HG02763 (cell line): ENCODE measurements at regions not wholly inside any gene's neighbourhood (a gene's known extent, or its start where the extent isn't known, plus 50 kb on each side); places are given as distances from the start of the nearest gene placed in this dataset.

ENCODE experiments used
- ATAC-seq: cut with Tn5 transposase; IDR thresholded peaks from one replicate; pipeline ENCODE4 v1.9.1; 2021; ENCODE audit warnings: mild to moderate bottlenecking, moderate library complexity; ENCODE audit not compliant: unreplicated experiment

DNA sequence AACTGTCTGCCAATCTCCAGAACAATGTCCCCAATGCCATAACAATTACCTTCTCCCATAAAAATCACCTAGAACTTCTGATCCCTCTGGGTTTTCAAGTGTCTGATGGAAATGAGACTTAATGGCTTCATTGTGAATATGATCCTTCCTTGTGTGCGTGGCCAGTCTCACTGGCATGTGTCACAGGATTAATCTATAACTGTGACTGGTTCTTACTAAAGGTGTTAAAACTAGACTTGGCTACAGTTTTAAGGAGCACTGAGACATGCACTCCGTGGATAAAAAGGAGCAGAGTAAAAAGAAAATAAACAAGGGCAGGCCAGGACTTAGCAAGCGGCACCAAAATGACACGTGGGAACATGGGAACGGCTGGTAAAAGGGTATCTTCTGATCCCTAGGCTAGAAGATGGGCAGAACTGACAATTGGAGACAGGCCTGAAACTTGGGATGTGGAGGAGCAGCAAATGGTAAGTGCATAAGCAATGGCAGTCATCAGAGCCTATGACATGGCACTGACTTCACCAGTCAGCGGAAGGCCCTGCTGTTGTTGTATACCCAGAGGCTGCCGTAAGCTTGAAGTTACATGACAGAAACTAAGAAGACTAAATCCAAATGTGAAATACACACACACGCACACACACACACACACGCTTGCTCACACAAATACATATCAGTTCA lies 256.6 kb upstream of the NOCT start:
- no peak for ATAC-seq

GRCh38 chr4:138758196-138758595 lies 257.4 kb upstream of the NOCT start:
- ATAC-seq: no peak

DNA sequence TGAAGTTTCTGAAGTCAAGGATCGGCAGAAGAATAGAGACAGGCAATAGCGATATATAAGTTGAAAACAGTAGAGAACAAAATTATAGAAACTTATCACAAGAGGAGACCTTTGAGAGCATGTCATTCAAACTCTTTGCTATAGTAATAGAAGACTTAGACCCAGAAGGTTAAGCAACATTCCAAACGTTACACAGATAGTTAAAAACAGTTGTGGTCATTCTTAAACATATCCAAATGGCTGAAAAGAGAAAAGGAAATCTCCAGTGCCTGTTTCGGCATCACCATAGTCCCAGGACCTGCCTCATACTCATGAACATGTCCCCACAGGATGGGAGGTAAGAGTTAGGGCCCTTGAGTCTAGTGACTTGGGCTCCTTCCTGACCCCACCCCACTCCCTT lies 258.1 kb upstream of the NOCT start:
- ATAC-seq: no peak

DNA sequence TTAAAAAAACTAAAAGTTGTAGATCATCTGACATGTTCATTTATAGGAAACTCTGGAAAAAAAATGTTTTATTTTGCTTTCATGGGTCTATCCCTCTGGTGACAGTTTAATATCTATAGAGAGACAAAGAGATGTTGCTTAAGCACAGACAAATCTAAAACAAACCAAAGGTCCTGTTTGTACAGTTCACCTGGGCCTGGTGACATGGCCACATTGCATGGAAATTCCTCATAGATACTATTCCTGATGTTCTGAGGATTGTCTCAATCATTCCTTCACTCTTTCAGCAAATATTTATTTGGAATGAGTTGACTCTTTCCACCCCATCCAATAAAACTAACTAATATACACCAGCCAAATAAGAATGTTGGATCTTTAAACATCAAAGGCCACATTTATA lies 259.1 kb upstream of the NOCT start:
- ATAC-seq: no peak

DNA sequence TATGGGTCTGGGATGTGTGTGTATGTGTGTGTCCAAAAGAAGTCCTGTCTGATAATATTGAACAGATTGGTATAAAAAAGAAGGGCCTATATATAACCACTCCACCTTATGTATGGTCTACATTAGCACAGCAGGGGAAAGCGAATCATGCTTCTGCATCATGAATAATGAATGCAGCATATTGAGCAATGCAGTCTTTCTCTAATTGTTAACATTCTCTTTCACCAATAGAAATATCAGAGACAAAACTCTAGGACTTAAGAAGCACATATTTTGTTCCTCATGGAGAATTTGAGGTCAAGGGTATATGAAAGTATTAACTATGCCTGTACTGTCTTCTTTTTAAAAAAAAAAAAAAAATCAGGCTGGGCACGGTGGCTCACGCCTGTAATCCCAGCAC lies 264.3 kb upstream of the NOCT start:
- ATAC-seq: no peak

DNA sequence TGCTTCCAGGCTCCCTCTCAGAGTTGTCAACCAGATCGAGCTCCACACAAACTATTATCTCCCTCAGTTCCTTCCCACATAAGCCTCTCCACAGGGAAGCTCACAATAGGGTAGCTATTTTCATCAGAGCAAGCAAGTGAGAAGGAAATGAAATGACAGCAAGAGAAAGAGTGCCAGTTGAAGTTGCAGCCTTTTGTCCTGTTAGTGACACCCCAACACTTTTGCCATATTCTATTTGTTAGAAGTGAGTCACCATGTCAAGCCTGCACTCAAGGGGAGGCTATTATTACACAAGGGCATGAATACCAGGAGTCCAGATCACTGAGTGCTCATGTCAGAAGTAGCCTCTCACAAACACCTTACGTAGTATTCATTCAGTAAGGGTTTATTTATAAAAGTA lies 266.3 kb upstream of the NOCT start:
- ATAC-seq: no peak

DNA sequence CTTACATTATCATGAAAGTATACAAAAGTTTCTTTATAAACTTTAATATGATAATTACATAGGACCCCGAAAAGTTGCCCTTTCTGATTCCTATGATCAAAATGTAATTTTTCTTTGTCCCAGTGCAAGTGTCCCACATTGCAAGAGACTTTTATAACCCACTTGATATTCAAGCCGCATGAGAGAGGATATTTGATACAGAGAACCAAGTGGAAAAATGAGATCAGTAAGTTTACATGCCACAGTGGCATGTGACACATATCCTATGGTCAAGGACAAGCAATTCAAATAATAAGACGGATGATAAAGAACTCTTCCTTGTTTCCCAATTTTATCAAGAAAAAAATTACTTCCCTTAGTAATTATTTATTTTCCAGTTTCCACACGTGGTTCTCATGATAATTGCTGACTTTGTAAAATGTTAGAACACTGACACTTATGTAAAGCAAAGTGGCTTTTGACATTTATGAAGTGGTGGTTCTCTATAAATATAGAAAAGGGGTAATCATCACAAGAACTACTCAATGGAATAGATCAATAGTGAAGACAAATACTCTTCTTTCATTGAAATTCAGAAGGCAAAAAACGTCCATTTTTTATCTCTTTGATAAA lies 273.7 kb upstream of the NOCT start:
- no peak for ATAC-seq

- no peak for ATAC-seq
These were observed 274.5 kb upstream of the NOCT start for GRCh38 chr4:138740816-138741745.

GRCh38 chr4:138736362-138736761 lies 279.2 kb upstream of the NOCT start:
- ATAC-seq: no peak

GRCh38 chr4:138734746-138735145 lies 280.8 kb upstream of the NOCT start:
- no peak for ATAC-seq

DNA sequence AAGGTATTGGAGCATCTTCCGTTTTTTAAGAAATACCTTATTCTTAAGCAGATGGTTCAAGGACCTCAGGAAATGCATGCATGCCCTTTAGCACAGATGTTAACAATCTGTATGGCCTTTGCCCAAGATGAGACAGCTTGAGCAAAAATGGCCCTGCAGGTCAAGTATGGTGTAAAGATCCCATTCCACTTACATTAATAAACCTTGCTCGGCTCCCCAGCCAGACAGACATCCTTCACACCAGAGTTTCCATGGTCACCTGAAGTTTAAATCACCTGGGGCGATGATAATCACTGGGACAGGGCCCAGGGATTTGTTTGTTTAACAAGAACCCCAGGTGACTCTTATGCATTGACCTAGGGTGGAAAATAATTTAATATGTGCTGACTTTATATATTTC lies 287.0 kb upstream of the NOCT start:
- no peak for ATAC-seq

GRCh38 chr4:138727731-138728130 lies 287.9 kb upstream of the NOCT start:
- no peak for ATAC-seq

DNA sequence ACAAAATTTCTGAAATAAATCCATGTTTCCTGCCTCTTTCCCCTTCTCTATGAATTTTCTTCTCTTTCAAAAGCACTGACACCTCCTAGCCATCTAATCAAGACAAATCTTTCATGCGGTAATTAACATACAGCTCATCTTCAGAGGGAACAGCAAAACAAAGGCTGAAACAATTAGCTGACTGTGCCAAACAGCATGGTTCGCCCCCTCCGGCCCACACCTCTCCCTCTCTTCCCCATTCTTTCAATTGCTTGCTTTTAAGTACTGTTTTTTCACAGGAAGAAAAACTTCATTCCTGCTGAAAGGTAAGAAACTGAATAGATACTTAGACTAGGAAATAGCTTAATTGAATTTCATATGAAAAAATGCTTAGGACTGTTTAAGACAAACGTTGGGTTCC lies 291.1 kb upstream of the NOCT start:
- ATAC-seq: no peak

GRCh38 chr4:138716559-138717335 lies 298.8 kb upstream of the NOCT start:
- ATAC-seq: no peak

DNA sequence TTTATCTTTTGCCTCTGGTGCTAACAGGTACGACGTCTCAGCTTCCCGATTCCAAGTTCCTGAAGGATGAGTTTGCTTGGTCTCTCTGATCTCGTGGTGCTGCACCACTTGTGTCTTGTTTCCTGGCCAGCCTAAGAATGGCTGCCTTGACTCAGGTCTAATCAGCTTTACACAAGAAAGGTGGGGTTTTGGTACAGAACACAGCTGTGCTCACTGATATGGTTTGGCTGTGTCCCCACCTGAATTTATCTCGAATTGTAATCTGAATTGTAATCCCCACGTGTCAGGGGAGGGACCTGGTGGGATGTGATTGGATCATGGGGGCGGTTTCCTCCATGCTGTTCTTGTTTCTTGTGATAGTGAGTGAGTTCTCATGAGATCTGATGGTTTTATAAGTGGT lies 305.3 kb upstream of the NOCT start:
- ATAC-seq: no peak

DNA sequence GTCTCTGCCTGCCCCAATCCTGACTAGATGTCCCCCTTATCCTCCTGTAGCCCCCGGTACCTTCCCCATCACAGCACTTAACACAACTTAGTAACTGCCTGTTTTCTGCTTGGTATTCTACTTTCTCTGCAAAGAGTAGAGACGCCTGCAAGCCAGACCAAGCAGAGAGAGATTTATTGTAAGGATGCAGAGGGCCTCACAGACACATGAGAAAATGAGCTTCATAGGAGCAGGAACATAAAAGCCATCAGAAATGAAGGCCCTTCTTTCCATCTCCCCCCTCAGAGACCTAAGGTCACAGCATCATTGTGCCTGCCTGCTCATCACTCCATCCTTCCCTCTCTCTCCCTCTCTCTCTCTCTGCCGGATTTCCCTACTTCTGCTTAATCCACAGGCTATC lies 305.7 kb upstream of the NOCT start:
- no peak for ATAC-seq

DNA sequence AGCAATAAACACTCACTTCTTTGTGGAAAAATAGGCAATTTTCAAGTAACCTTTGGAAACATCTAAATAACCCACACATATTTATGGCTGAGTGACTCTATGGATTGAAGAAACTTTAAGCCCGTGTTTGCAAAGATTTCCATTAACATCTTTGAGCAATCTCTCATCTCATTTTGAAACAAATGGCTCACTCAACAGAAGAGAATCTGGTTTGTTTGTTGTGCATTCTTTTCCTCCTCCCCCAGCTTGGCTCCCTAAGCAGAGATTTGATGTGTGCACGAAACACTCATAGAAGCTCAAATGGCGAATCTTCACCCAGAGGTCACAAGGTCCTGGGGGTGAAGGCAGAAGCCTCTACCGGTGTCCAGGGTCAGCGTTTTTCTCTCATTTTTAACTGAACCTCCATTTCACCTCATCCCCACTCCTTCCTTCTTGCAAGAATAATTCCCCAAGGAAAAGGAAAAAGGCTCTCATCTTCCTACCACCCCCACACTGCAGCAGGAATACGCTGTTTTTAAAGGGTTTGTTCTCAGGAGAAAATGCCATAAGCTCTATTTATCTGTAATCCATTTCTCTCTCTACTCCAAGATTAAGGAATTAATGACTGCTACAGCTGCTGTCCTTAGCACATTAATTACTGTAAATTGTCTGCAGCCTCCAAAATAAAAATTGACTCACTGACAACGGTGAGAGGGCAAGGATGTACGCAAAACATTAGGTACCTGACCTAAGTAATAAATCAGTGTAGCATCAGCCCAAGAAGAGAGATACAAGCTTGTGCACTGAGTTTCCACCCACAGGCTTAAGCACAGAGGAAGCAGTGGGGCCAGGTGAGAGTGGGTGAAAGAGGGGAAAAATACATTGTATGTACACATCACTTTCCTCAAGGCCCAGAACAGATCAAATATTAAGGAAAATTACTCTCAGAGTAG lies 307.6 kb upstream of the NOCT start:
- ATAC-seq: no peak

GRCh38 chr4:138706201-138706600 lies 309.4 kb upstream of the NOCT start:
- no peak for ATAC-seq

- ATAC-seq: no peak
These were observed 313.3 kb upstream of the NOCT start for GRCh38 chr4:138702190-138702824.

GRCh38 chr4:138698641-138699040 lies 316.9 kb upstream of the NOCT start:
- ATAC-seq: no peak
